Epithelial cell of proximal tubule (primary cell): ENCODE measurements at regions not wholly inside any gene's neighbourhood (a gene's known extent, or its start where the extent isn't known, plus 50 kb on each side); places are given as distances from the start of the nearest gene placed in this dataset.

Source experiments
- DNase-seq: peaks from one replicate; pipeline ENCODE4 v3.0.0-alpha.2; 2011; ENCODE audit warnings: low read depth
- H3K4me3 ChIP-seq: 2 replicates; pipeline ENCODE4 v1.5.1; 2011; ENCODE audit warnings: low read depth, mild to moderate bottlenecking, low read length
- TF ChIP-seq, protein P1 (sequence below): conservative IDR thresholded peaks from 2 replicates; pipeline ENCODE4 v1.5.1; 2012; ENCODE audit warnings: low read depth, mild to moderate bottlenecking, low read length

DNA sequence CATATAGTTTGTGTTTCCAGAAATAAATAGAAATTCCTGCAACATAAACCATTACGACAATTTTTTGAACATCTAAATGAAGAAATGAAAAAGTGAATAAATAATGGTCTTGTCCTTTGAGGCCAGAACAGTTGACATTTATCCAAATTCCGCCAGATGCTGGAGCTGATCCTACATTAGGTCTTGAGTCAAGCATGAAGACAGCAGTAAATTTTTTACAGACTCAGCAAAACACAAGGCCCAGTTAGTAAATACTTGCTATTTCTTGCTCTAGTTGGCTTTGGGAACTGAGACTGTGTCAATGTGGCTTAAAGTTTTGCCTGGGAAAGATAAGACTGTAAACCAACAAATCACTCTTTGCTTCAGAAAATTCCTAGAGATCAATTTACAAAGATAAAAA, 540.1 kb upstream of the RGS18 start:
- H3K4me3 ChIP-seq, result no peak overlapping the region
- TF ChIP-seq, protein P1, sequence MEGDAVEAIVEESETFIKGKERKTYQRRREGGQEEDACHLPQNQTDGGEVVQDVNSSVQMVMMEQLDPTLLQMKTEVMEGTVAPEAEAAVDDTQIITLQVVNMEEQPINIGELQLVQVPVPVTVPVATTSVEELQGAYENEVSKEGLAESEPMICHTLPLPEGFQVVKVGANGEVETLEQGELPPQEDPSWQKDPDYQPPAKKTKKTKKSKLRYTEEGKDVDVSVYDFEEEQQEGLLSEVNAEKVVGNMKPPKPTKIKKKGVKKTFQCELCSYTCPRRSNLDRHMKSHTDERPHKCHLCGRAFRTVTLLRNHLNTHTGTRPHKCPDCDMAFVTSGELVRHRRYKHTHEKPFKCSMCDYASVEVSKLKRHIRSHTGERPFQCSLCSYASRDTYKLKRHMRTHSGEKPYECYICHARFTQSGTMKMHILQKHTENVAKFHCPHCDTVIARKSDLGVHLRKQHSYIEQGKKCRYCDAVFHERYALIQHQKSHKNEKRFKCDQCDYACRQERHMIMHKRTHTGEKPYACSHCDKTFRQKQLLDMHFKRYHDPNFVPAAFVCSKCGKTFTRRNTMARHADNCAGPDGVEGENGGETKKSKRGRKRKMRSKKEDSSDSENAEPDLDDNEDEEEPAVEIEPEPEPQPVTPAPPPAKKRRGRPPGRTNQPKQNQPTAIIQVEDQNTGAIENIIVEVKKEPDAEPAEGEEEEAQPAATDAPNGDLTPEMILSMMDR, result no peak
- DNase-seq, result no peak

DNA sequence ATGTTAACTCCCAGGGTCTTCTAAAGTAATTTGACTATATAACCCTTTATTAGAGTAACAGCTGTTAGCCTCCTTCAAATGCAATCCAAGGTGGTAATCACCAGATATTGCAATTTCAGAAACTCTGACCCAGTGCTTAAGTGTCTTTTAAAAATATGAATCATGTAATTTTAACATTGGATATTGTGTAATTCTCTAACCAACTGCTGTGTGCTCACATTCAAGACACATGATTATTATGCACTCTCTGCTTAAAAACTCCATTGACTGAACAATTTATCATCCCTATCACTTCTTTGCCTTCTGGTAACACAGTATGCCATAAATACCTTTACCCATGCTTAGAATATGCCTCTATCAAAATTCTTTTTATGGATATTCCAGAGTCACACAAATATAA, 537.4 kb upstream of the RGS18 start:
- TF ChIP-seq, protein P1, result no peak
- DNase-seq, result no peak
- no peak overlapping the region for H3K4me3 ChIP-seq

DNA sequence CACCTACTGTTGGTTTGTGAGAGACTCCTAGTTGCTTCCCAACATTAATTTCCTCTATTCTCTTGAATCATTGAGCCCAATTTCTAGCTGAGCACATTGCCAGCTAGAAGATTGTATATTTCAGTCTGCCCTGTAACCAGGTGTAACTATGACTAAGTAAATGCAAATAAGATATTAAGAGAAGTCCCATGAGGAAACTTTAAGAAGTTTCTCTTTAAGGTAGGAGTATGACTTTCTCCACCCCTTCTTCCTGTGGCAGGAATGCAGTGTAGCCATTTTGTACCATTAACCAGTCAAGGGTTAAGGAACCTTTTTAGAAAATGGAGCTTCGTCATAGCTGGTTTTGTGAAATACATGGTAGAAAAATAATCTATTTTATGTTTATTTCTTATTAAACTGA, 534.2 kb upstream of the RGS18 start:
- H3K4me3 ChIP-seq, result no peak overlapping the region
- TF ChIP-seq, protein P1, result no peak
- DNase-seq, result no peak

DNA sequence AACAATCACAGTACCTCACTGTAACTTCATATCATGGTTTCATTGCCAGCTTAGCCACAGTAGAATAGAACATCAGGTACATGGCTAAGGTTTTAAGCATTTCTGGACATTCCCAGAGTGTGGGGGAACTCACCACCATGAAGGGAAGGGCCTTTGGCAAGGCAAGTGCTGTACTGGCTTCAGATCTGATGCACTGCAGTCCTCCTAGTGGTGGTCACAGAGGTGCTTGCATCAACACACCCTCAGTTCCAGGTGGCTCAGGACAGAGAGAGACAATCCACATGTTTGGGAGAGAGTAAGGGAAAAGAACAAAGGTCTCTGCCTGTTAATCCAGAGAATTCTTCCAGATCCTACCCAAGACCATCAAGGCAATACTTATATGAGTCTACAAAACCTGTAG, 528.4 kb upstream of the RGS18 start:
- H3K4me3 ChIP-seq, result no peak overlapping the region
- no peak for DNase-seq
- TF ChIP-seq, protein P1, result peak; percentile 21

DNA sequence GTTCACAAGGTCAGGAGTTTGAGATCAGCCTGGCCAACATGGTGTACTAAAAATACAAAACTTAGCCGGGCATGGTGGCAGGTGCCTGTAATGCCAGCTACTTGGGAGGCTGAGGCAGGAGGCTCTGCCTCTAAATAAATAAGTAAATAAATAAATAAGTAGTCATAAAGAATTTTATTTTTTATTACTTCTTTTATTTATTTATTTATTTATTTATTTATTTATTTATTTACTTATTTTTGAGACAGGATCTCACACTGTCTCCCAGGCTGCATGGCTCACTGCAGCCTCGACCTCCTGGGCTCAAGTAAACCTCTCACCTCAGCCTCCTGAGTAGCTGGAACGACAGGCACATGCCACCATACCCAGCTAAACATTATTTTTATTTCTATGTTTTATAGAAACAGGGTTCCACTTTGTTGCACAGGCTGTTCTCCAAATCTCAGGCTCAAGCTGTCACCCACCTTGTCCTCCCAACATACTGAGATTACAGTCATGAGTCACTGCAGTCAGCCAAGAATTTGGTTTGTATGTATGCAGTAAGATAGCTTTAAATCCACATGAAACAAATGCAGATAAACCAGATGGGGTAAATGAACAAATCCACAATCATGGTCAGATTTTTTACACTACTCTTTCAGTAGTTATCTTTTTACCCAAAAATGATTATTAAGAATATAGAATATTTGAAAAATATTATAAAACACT, 523.3 kb upstream of the RGS18 start:
- DNase-seq, result no peak
- TF ChIP-seq, protein P1, result no peak

DNA sequence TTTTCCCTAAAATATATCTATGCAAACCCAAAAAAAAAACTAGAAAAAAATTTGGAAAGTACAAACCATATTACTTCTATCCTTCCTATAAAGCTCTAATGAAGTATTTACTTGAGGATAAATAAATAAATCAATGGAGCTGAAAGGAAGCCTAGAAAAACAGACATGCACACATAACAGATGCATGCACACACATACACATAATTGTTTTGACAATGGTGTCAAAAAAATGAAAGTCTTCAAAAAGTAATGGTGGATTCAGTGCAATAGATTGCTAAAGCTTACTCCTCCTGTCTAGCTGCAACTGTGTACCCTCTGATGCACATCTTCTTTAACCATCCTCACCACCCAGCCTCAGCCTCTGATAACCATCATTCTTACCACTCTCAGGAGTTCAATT, 521.9 kb upstream of the RGS18 start:
- no peak for DNase-seq
- TF ChIP-seq, protein P1, result no peak
- H3K4me3 ChIP-seq, result no peak overlapping the region

More for the DNA sequence above, 523.3 kb upstream of the RGS18 start:
- H3K4me3 ChIP-seq, result no peak overlapping the region

DNA sequence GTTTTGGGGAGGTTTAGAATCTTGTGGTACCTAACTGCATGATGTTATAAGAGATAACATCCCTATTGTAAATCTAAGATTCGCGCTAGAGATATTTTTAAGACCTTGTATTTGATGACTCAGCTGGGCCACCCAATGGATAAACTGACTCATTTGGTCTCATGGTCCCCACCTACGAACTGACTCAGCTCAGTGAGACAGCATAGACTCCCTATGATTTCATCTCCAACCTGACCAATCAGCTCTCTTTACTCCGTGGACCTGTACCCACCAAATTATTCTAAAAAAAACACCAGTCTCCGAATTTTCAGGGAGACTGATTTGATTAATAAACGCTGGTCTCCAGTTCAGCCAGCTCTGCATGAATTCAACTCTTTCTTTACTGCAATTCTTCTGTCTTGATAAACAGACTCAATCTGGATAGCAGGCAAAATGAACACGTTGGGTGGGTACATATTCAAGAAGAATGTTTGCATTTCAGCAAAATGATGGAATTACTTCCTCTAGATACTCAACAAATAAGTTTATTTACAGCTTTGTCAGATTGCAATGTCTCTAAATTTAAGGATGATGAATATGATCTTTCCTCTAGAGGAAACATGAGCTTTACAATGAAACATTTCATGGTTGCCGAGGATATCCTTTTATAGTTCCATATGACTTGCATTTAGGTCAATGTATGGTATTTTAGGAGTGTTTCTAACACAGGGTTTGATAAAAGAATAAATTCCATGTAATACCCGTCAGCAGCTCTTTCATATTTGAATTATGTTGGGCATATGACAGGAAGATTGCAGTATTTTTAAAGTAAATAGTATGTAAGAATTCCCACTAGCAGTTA, 516.6 kb upstream of the RGS18 start:
- TF ChIP-seq, protein P1, result no peak
- H3K4me3 ChIP-seq, result no peak overlapping the region
- DNase-seq, result no peak
